ENCODE measurements at regions not wholly inside any gene's neighbourhood (a gene's known extent, or its start where the extent isn't known, plus 50 kb on each side); places are given as distances from the start of the nearest gene placed in this dataset.

- Histone ChIP-seq H3K9ac (ENCODE audit: low read depth, low read length) (no peak overlapping the region), H3K18ac (ENCODE audit: low read depth, low read length) (no peak overlapping the region), H3K4me1 (ENCODE audit: control insufficient read depth, insufficient read depth, low read length) (peaks cover 4% of the 10 kb centered on the region), H2BK20ac (ENCODE audit: low read depth, low read length) (no peak overlapping the region), H2BK120ac (ENCODE audit: low read depth, low read length) (no peak overlapping the region), H3K56ac (ENCODE audit: extremely low read depth, insufficient read depth, low read length) (no peak overlapping the region), H2AK5ac (ENCODE audit: low read depth, low read length) (no peak overlapping the region), H3K9me3 (ENCODE audit: control insufficient read depth, insufficient read depth, low read length) (no peaks in the 10 kb centered on the region), H3K9me1 (ENCODE audit: insufficient read depth, low read length) (peaks cover 23% of the 10 kb centered on the region; the same call in 1 of the 2 replicates), H3K4ac (ENCODE audit: low read depth, low read length) (no peak overlapping the region), H2AK9ac (replicated peaks; ENCODE audit: low read depth, low read length, poor library complexity) (no peak overlapping the region), H3K27me3 (ENCODE audit: control insufficient read depth, insufficient read depth, low read length) (no peaks in the 10 kb centered on the region), H4K91ac (ENCODE audit: insufficient read depth, low read depth, low read length) (no peak overlapping the region), H2BK5ac (ENCODE audit: low read depth, low read length, poor library complexity, severe bottlenecking) (no peak overlapping the region), H3K27ac (ENCODE audit: insufficient read depth, low read length) (no peak overlapping the region), H3K79me1 (ENCODE audit: low read depth in 1 of 2, low read length in 2 of 2) (peaks cover 36 to 81% of the 10 kb centered on the region in 2 experiments), H3K4me3 (ENCODE audit: insufficient read depth, low read depth, low read length) (no peak overlapping the region), H4K8ac (ENCODE audit: low read depth in 2 of 2, low read length in 2 of 2) (no peak overlapping the region), H2AFZ (replicated peaks; ENCODE audit: low read length, poor library complexity) (no peak overlapping the region), H3K23ac (ENCODE audit: low read depth, low read length) (no peak overlapping the region), H3K36me3 (ENCODE audit: control insufficient read depth, insufficient read depth, low read length) (peaks cover 22% of the 10 kb centered on the region), H2BK15ac (ENCODE audit: low read depth, low read length) (no peak overlapping the region), H4K20me1 (ENCODE audit: insufficient read depth, low read length) (peaks cover 54% of the 10 kb centered on the region), H4K5ac (ENCODE audit: low read depth, low read length) (no peak overlapping the region), H3K14ac (replicated peaks; ENCODE audit: low read depth, low read length) (no peak overlapping the region), H3K4me2 (ENCODE audit: low read depth, low read length) (no peak overlapping the region)
- ChIA-PET POLR2A (ENCODE audit: unreplicated experiment) (no interaction called here), CTCF (no interaction called here)
- WGBS, 2 experiments (ENCODE audit: extremely low coverage in 2 of 2, insufficient read length in 1 of 2), result 85% methylated on average over 11 of the region's 23 CpGs; no CpG with 5 or more reads in 1 of the 2 experiments
- ATAC-seq (ENCODE audit: low read depth) (no peak), DNase-seq (no peak)
- in situ Hi-C loops (cut with MboI; ENCODE audit: low sequenced_read_pairs) (no loop called here), dilution Hi-C loops (cut with HindIII; ENCODE audit: low sequenced_read_pairs, unreplicated experiment) (no loop called here), intact Hi-C loops (cut with micrococcal nuclease) (no loop called here)
- BruUV-seq (replicated peaks), result no TSS peak
- TF ChIP-seq BHLHE40 (IDR thresholded peaks at IDR 0.05; ENCODE audit: low read depth, low read length) (no peak), CEBPB (IDR thresholded peaks at IDR 0.05; ENCODE audit: low read depth, low read length) (no peak), MAZ (IDR thresholded peaks at IDR 0.05; ENCODE audit: borderline replicate concordance, low read depth, low read length) (no peak), NFE2L2 (IDR thresholded peaks at IDR 0.05; ENCODE audit: low read depth, low read length) (no peak), RCOR1 (IDR thresholded peaks at IDR 0.05; ENCODE audit: insufficient replicate concordance, low read length) (no peak), RAD21 (IDR thresholded peaks at IDR 0.05; ENCODE audit: low read length) (no peak), SMC3 (IDR thresholded peaks at IDR 0.05; ENCODE audit: low read depth, low read length) (no peak), MXI1 (IDR thresholded peaks at IDR 0.05; ENCODE audit: borderline replicate concordance, low read depth, low read length) (no peak), CHD1 (IDR thresholded peaks at IDR 0.05; ENCODE audit: low read depth, low read length) (no peak), RFX5 (IDR thresholded peaks at IDR 0.05; ENCODE audit: low read depth, low read length) (no peak), ELK1 (IDR thresholded peaks at IDR 0.05; ENCODE audit: borderline replicate concordance, low read depth, low read length) (no peak), CTCF (conservative IDR thresholded peaks at IDR 0.05; ENCODE audit: low read depth, low read length) (no peak), MAFK (IDR thresholded peaks at IDR 0.05; ENCODE audit: low read depth, low read length) (no peak)
- TF ChIP-seq, protein P1, sequence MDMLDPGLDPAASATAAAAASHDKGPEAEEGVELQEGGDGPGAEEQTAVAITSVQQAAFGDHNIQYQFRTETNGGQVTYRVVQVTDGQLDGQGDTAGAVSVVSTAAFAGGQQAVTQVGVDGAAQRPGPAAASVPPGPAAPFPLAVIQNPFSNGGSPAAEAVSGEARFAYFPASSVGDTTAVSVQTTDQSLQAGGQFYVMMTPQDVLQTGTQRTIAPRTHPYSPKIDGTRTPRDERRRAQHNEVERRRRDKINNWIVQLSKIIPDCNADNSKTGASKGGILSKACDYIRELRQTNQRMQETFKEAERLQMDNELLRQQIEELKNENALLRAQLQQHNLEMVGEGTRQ (IDR thresholded peaks at IDR 0.05; ENCODE audit: low read depth, low read length), result no peak
Measured at GRCh38 chr2:134152045-134153010, 101.5 kb upstream of the MGAT5 start.
